ENCODE measurements at regions not wholly inside any gene's neighbourhood (a gene's known extent, or its start where the extent isn't known, plus 50 kb on each side); places are given as distances from the start of the nearest gene placed in this dataset.

DNA sequence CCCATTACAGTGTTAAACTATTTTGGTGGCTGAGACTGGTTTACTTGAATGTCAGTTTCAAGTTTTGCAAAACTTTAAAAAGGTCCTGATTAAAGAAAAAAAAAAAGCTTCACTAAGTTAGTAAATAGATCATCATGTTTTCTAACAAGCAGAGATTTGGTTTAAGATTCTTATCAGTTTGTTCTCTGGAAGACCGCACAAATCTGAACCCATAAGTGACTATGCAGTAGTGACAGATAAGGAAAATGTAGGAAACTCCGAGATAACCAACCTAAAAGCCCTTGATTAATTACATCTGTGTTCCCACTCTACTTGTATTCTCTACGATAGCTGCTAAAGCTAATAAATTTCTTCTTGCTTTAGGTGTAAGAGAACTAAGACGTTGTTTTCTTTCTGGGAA is 1799.8 kb upstream of the ADGRL3 start:
- TF ChIP-seq EZH2 (IDR thresholded peaks at IDR 0.05; ENCODE audit: borderline replicate concordance, low read depth, low read length, poor library complexity, severe bottlenecking) = no peak
- no peak for TF ChIP-seq CTCF (conservative IDR thresholded peaks at IDR 0.05; ENCODE audit: low read depth, low read length)
- BruUV-seq (replicated peaks) = no TSS peak
- no peaks in the 10 kb centered on the region for H3K27me3 ChIP-seq (replicated peaks; ENCODE audit: insufficient read depth, low read depth, low read length, poor library complexity)
- CTCF ChIA-PET = no interaction called here
- no peak overlapping the region for H3K27ac ChIP-seq (ENCODE audit: low read depth, low read length, poor library complexity, severe bottlenecking)
- no peaks in the 10 kb centered on the region for H3K4me1 ChIP-seq (ENCODE audit: insufficient read depth, low read length, poor library complexity, severe bottlenecking)
- no peak for DNase-seq (ENCODE audit: low spot score)
- H3K9me3 ChIP-seq (ENCODE audit: low read depth, low read length, poor library complexity, severe bottlenecking) = peaks cover 7% of the 10 kb centered on the region
- H3K36me3 ChIP-seq (ENCODE audit: insufficient read depth, low read length, poor library complexity, severe bottlenecking) = no peaks in the 10 kb centered on the region
- H3K4me3 ChIP-seq (ENCODE audit: low read depth, low read length, poor library complexity, severe bottlenecking) = no peak overlapping the region
- intact Hi-C loops (cut with micrococcal nuclease; ENCODE audit: unreplicated experiment) = no loop called here
- POLR2A ChIA-PET (ENCODE audit: low non-redundant PET) = no interaction called here

DNA sequence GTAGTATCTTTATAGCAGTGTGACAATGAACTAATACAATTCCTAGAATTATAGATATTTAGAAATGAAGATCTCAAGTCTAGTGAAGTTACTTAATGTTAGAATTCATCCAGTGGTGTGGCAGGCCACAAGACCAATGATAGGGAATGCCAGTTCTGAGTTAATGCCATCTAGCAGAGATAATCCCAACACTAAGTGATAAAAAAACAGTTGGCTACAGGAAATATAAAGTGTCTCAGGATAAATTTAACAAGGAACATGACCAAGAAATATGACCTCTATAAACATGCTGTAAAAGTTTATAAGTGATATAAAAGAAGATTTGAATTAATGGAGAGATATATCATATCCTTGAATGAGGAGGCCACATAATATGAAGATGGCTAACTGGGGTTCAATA is 1790.5 kb upstream of the ADGRL3 start:
- Histone ChIP-seq H3K27me3 (replicated peaks; ENCODE audit: insufficient read depth, low read depth, low read length, poor library complexity) (no peaks in the 10 kb centered on the region), H3K4me1 (ENCODE audit: insufficient read depth, low read length, poor library complexity, severe bottlenecking) (no peaks in the 10 kb centered on the region), H3K4me3 (ENCODE audit: low read depth, low read length, poor library complexity, severe bottlenecking) (no peak overlapping the region), H3K9me3 (ENCODE audit: low read depth, low read length, poor library complexity, severe bottlenecking) (no peaks in the 10 kb centered on the region), H3K36me3 (ENCODE audit: insufficient read depth, low read length, poor library complexity, severe bottlenecking) (no peaks in the 10 kb centered on the region), H3K27ac (ENCODE audit: low read depth, low read length, poor library complexity, severe bottlenecking) (no peak overlapping the region)
- POLR2A ChIA-PET (ENCODE audit: low non-redundant PET) = no interaction called here
- no TSS peak for BruUV-seq (replicated peaks)
- no peak for DNase-seq (ENCODE audit: low spot score)
- TF ChIP-seq CTCF (conservative IDR thresholded peaks at IDR 0.05; ENCODE audit: low read depth, low read length) (no peak), EZH2 (IDR thresholded peaks at IDR 0.05; ENCODE audit: borderline replicate concordance, low read depth, low read length, poor library complexity, severe bottlenecking) (no peak)
- intact Hi-C loops (cut with micrococcal nuclease; ENCODE audit: unreplicated experiment) = no loop called here
- CTCF ChIA-PET = no interaction called here

GRCh38 chr4:59412739-59413138 is 1787.4 kb upstream of the ADGRL3 start:
- Histone ChIP-seq H3K36me3 (ENCODE audit: insufficient read depth, low read length, poor library complexity, severe bottlenecking) (no peaks in the 10 kb centered on the region), H3K27me3 (replicated peaks; ENCODE audit: insufficient read depth, low read depth, low read length, poor library complexity) (no peaks in the 10 kb centered on the region), H3K4me3 (ENCODE audit: low read depth, low read length, poor library complexity, severe bottlenecking) (no peak overlapping the region), H3K9me3 (ENCODE audit: low read depth, low read length, poor library complexity, severe bottlenecking) (no peaks in the 10 kb centered on the region), H3K4me1 (ENCODE audit: insufficient read depth, low read length, poor library complexity, severe bottlenecking) (no peaks in the 10 kb centered on the region), H3K27ac (ENCODE audit: low read depth, low read length, poor library complexity, severe bottlenecking) (no peak overlapping the region)
- TF ChIP-seq CTCF (conservative IDR thresholded peaks at IDR 0.05; ENCODE audit: low read depth, low read length) = no peak
- TF ChIP-seq EZH2 (IDR thresholded peaks at IDR 0.05; ENCODE audit: borderline replicate concordance, low read depth, low read length, poor library complexity, severe bottlenecking) = no peak
- POLR2A ChIA-PET (ENCODE audit: low non-redundant PET) = no interaction called here
- DNase-seq (ENCODE audit: low spot score) = no peak
- CTCF ChIA-PET = no interaction called here
- intact Hi-C loops (cut with micrococcal nuclease; ENCODE audit: unreplicated experiment) = no loop called here
- no TSS peak for BruUV-seq (replicated peaks)
